Nephron (organoid): ENCODE measurements at regions not wholly inside any gene's neighbourhood (a gene's known extent, or its start where the extent isn't known, plus 50 kb on each side); places are given as distances from the start of the nearest gene placed in this dataset.
A peak's percentile ranks its signal among the peaks of the same experiment; 100 is the strongest.

Source experiments
- H3K27ac Mint-ChIP-seq, 3 experiments: 2 replicates each; pipeline ENCODE4 v1.8.0; 2020; ENCODE audit warnings: mixed read lengths in 3 of 3, mild to moderate bottlenecking in 2 of 3, moderate library complexity in 1 of 3
- H3K27me3 Mint-ChIP-seq: 2 replicates; pipeline ENCODE4 v1.8.0; 2021; ENCODE audit warnings: low read depth, mild to moderate bottlenecking, moderate library complexity, mixed read lengths
- H3K36me3 Mint-ChIP-seq: 2 replicates; pipeline ENCODE4 v1.8.0; 2020; ENCODE audit warnings: low read depth, mixed read lengths
- H3K4me1 Mint-ChIP-seq: 2 replicates; pipeline ENCODE4 v1.8.0; 2020; ENCODE audit warnings: mixed read lengths
- H3K4me3 Mint-ChIP-seq, 3 experiments: 2 replicates each; pipeline ENCODE4 v1.8.0; 2020; ENCODE audit warnings: mild to moderate bottlenecking in 3 of 3, mixed read lengths in 3 of 3, moderate library complexity in 2 of 3
- H3K9me3 Mint-ChIP-seq: 2 replicates; pipeline ENCODE4 v1.8.0; 2020; ENCODE audit warnings: mixed read lengths
- TF ChIP-seq, protein P1 (sequence below), 3 experiments: fragments of 200-600 bp; sonication (generic); IDR thresholded peaks; one replicate each; pipeline ENCODE4 v1.5.0; 2021; ENCODE audit warnings: antibody characterized with exemption in 3 of 3; ENCODE audit not compliant: unreplicated experiment in 3 of 3

DNA sequence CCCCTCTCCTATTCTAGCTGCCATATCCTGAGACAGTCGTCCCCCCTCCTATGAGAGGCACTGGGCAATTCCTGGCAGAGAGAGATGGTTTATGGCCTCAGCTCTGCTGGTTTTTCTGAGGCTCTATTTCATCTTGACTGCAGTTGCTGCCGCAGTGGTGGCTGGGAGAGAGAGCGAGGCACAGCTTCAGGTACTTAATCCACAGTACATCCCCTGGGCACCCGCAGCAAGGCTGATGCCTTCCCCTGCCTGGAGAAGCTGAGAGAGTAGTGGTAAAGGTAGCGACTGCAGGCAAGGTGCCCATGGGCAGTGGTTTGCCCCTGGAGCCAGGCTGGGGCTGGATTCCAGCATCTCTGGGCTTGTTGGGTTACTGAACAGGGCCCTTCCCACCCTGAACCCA lies 324.7 kb downstream of the RPS24 start:
- Mint-ChIP-seq H3K4me1 (peaks cover 79% of the 10 kb centered on the region), H3K27me3 (peaks cover 8% of the 10 kb centered on the region), H3K27ac (peak overlapping the region; percentile 82 to 90 (median 85)), H3K4me3 (no peak overlapping the region), H3K36me3 (no peaks in the 10 kb centered on the region), H3K9me3 (no peaks in the 10 kb centered on the region)
- TF ChIP-seq, protein P1, sequence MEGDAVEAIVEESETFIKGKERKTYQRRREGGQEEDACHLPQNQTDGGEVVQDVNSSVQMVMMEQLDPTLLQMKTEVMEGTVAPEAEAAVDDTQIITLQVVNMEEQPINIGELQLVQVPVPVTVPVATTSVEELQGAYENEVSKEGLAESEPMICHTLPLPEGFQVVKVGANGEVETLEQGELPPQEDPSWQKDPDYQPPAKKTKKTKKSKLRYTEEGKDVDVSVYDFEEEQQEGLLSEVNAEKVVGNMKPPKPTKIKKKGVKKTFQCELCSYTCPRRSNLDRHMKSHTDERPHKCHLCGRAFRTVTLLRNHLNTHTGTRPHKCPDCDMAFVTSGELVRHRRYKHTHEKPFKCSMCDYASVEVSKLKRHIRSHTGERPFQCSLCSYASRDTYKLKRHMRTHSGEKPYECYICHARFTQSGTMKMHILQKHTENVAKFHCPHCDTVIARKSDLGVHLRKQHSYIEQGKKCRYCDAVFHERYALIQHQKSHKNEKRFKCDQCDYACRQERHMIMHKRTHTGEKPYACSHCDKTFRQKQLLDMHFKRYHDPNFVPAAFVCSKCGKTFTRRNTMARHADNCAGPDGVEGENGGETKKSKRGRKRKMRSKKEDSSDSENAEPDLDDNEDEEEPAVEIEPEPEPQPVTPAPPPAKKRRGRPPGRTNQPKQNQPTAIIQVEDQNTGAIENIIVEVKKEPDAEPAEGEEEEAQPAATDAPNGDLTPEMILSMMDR (IDR thresholded peaks at IDR 0.05; ENCODE audit: unreplicated experiment in 3 of 3), result no peak

DNA sequence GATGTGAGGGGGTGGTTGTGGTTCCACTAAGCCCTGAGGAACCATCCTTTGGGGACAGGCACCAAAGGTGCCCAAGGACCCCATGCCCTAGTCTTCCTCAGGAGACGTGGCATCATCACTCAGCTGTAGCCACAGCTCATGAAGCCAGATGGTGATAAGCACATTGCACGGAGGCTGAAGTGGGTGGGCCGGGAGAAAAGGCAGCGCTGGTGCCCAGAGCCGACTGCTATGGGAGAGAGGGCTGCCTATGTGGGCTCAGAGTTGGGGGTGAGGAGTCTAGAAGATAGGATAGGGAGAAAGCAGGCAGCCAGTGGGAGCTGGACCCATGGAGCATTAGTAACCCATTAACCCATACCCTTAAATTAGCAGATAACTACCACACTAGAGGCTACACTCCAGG lies 325.3 kb downstream of the RPS24 start:
- TF ChIP-seq, protein P1 (IDR thresholded peaks at IDR 0.05; ENCODE audit: unreplicated experiment in 3 of 3), result no peak
- H3K27me3 Mint-ChIP-seq, result peaks cover 10% of the 10 kb centered on the region
- no peaks in the 10 kb centered on the region for H3K9me3 Mint-ChIP-seq
- H3K27ac Mint-ChIP-seq, result peak overlapping the region; percentile 82 to 91 (median 90)
- H3K36me3 Mint-ChIP-seq, result no peaks in the 10 kb centered on the region
- peaks cover 79% of the 10 kb centered on the region for H3K4me1 Mint-ChIP-seq
- H3K4me3 Mint-ChIP-seq, result no peak overlapping the region

DNA sequence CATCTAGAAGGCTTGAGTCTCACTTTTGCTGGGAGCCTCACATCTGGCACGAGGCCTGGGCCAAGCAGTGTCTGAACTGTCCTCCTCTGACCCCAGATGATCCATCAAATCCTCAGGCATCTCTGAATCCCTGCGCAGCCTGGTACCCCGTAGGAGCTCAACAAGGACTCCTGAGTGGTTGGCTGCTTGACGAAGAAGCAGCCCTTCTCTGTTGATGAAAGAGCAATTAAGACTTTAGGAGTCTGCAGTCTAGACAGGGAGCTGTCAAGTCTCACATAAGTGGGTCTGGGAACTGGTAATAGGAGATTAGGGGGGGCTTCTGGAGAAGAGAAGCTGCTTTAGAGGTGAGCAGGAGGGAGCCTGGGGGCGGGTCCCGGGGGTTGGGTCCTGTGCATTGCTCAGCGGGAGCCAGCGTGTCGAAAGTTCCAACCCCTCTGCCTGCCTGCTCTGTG lies 326.0 kb downstream of the RPS24 start:
- Mint-ChIP-seq H3K4me1 (peaks cover 73% of the 10 kb centered on the region), H3K36me3 (no peaks in the 10 kb centered on the region), H3K27ac (peak overlapping the region; percentile 82 to 91 (median 90)), H3K9me3 (no peaks in the 10 kb centered on the region), H3K4me3 (peak overlapping the region in 1 of 3 experiments; percentile 28), H3K27me3 (peaks cover 11% of the 10 kb centered on the region)
- TF ChIP-seq, protein P1 (IDR thresholded peaks at IDR 0.05; ENCODE audit: unreplicated experiment in 3 of 3), result no peak

DNA sequence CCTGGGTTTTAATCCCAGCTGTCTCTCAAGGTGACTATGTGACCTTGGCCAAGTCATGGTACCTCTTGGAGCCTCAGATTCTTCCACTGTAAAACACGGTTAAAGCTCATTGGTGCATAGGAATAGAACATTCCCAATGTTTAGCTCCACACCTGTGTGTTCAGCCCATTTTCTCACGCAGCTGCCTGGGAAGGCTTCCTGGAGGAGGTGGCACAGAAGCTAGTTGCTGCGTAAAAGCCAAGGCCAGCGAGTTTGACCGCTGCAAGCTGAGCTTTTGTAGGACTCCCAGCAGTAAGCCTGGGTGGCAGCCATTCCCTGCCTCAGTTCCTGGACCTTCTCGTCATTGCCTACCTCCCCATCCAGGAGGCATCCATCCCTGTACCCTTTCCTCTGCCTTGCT lies 326.6 kb downstream of the RPS24 start:
- no peak overlapping the region for H3K4me3 Mint-ChIP-seq
- no peaks in the 10 kb centered on the region for H3K9me3 Mint-ChIP-seq
- H3K27me3 Mint-ChIP-seq, result peaks cover 16% of the 10 kb centered on the region
- H3K4me1 Mint-ChIP-seq, result peaks cover 76% of the 10 kb centered on the region
- H3K36me3 Mint-ChIP-seq, result no peaks in the 10 kb centered on the region
- H3K27ac Mint-ChIP-seq, result peak overlapping the region; percentile 82 to 91 (median 90)
- TF ChIP-seq, protein P1 (IDR thresholded peaks at IDR 0.05; ENCODE audit: unreplicated experiment in 3 of 3), result no peak

DNA sequence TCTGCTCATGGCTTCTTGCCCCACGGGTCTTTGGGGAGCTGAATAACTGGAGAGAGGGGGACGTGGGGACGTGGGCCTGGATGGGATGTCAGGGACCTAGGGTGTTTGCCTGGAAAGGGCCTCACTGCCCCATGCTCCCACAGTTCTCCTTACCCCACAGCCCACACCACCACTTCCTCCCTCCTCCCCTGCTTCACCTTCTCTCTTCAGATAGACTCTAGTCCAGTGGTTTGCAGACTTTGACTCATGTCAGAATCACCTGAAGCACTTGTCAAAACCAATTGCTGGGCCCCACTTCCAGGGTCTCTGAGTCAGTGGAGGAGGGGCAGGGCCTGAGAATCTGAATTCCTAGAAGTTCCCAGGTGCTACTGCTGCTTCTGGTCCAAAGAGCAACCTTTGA lies 327.4 kb downstream of the RPS24 start:
- Mint-ChIP-seq H3K27me3 (peaks cover 18% of the 10 kb centered on the region), H3K9me3 (no peaks in the 10 kb centered on the region), H3K4me3 (no peak overlapping the region), H3K4me1 (peaks cover 83% of the 10 kb centered on the region), H3K27ac (peak overlapping the region in 1 of 3 experiments; percentile 90), H3K36me3 (no peaks in the 10 kb centered on the region)
- TF ChIP-seq, protein P1 (IDR thresholded peaks at IDR 0.05; ENCODE audit: unreplicated experiment in 3 of 3), result no peak

DNA sequence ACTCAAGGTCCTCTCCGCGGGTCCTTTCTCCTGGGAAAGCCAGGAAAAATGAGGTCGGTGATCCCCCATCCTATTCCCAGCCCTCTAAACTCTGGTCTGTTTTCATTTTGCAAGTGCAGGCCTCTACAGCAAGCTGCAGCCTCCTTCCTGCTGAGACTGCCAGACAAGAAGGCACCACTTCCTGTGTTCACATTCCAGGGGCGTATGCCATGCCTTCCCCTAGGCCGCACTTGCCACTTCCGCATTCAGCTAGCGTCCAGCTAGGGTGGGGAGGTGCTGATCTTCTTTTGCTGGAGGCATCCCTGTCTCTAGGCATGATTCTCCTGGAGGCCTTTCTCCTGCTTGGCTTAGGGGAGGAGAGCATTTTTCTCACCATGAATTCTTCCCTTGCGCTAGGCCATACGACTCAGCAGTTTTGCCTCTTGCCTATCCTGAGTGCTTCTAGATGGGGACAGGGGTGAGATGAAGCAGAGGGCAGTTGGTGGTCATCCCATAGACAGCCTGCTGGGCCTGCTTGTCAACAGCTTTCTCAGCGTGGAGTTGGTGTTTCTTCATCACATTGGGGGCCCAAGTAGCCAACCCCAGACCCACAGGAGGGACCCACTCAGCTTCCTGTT lies 328.9 kb downstream of the RPS24 start:
- Mint-ChIP-seq H3K4me1 (peaks cover 83% of the 10 kb centered on the region), H3K4me3 (no peak overlapping the region), H3K27me3 (peaks cover 26% of the 10 kb centered on the region), H3K27ac (peak overlapping the region; percentile 39 to 72 (median 64)), H3K36me3 (no peaks in the 10 kb centered on the region), H3K9me3 (no peaks in the 10 kb centered on the region)
- TF ChIP-seq, protein P1 (IDR thresholded peaks at IDR 0.05; ENCODE audit: unreplicated experiment in 3 of 3), result no peak
